Endothelial cell of umbilical vein (primary cell): ENCODE measurements at regions not wholly inside any gene's neighbourhood (a gene's known extent, or its start where the extent isn't known, plus 50 kb on each side); places are given as distances from the start of the nearest gene placed in this dataset.

ENCODE experiments used
- BruUV-seq: library from RNA; stranded (reverse); fragments of 400-500 nt; replicated peaks from 2 replicates; lab custom pipeline; 2021; lab: Mats Ljungman, UMichigan
- CTCF ChIA-PET: fragments of 300-600, 350-600 bp; sonication (Branson Sonifier 250); formaldehyde crosslinking; loops from one replicate; lab custom pipeline; 2021; ENCODE audit warnings: antibody characterized with exemption, inconsistent platforms; lab: Charles Lee
- POLR2A ChIA-PET: fragments of 300-600, 350-600 bp; sonication (Branson Sonifier 250); formaldehyde crosslinking; loops from one replicate; lab custom pipeline; 2021; ENCODE audit warnings: antibody characterized with exemption, inconsistent platforms; lab: Charles Lee
- DNase-seq: peaks from one replicate; pipeline ENCODE4 v3.0.0-alpha.2; 2011; ENCODE audit warnings: low read depth, low spot score
- FAIRE-seq: peaks from 2 replicates; lab custom pipeline; 2011; peaks lifted over from hg19 to GRCh38; lab: Jason Lieb, UNC
- H2AFZ ChIP-seq: 2 replicates; pipeline ENCODE4 v1.6.0; 2012; ENCODE audit warnings: low read depth, low read length, control low read depth, inconsistent platforms
- H3K27ac ChIP-seq: 2 replicates; pipeline ENCODE4 v1.5.1; 2011; ENCODE audit warnings: low read depth, mild to moderate bottlenecking, control low read depth, low read length, moderate library complexity; ENCODE audit not compliant: insufficient read depth
- H3K27me3 ChIP-seq, 2 experiments: 2 replicates each; pipeline versions ENCODE4 v1.6.0 to v1.6.1; 2011; ENCODE audit warnings: low read length in 2 of 2, mixed read lengths in 1 of 2; ENCODE audit not compliant: control insufficient read depth in 2 of 2, insufficient read depth in 2 of 2
- H3K36me3 ChIP-seq, 2 experiments: 2 replicates in 1 of 2; 3 replicates in 1 of 2; pipeline ENCODE4 v1.5.1; 2011; ENCODE audit warnings: low read length in 2 of 2, mild to moderate bottlenecking in 1 of 2, moderate library complexity in 1 of 2; ENCODE audit not compliant: control insufficient read depth in 2 of 2, insufficient read depth in 2 of 2; ENCODE audit errors: extremely low read depth in 1 of 2
- H3K4me1 ChIP-seq: 3 replicates; pipeline ENCODE4 v1.5.1; 2011; ENCODE audit warnings: mild to moderate bottlenecking, low read length; ENCODE audit not compliant: control insufficient read depth, insufficient read depth; ENCODE audit errors: extremely low read depth
- H3K4me2 ChIP-seq: 2 replicates; pipeline ENCODE4 v1.6.1; 2011; ENCODE audit warnings: low read length, control low read depth, mixed read lengths; ENCODE audit not compliant: insufficient read depth
- H3K4me3 ChIP-seq, 3 experiments: fragments of 200-600 bp in 1 of 3; sonication (generic), shearing (Covaris generic) in 1 of 3; replicated peaks in 1 of 3; 2 replicates each; pipeline ENCODE4 v1.5.1; 2011 to 2016; ENCODE audit warnings: control low read depth in 3 of 3, low read length in 3 of 3, mild to moderate bottlenecking in 2 of 3, inconsistent platforms in 1 of 3, low read depth in 1 of 3, moderate library complexity in 1 of 3; ENCODE audit not compliant: insufficient read depth in 1 of 3
- H3K79me2 ChIP-seq: 2 replicates; pipeline ENCODE4 v1.6.0; 2012; ENCODE audit warnings: low read length, inconsistent platforms; ENCODE audit not compliant: control insufficient read depth, insufficient read depth
- H3K9ac ChIP-seq: replicated peaks from 2 replicates; pipeline ENCODE3; 2011; ENCODE audit warnings: low read length, control low read depth; ENCODE audit not compliant: insufficient read depth; ENCODE audit errors: extremely low read depth
- H3K9me1 ChIP-seq: replicated peaks from 3 replicates; pipeline ENCODE4 v1.6.0; 2011; ENCODE audit warnings: mild to moderate bottlenecking, low read length; ENCODE audit not compliant: control insufficient read depth, insufficient read depth; ENCODE audit errors: extremely low read depth
- H3K9me3 ChIP-seq: replicated peaks from 2 replicates; pipeline ENCODE4 v1.5.1; 2012; ENCODE audit warnings: low read length, inconsistent platforms; ENCODE audit not compliant: control insufficient read depth, insufficient read depth
- H4K20me1 ChIP-seq: replicated peaks from 2 replicates; pipeline ENCODE3; 2011; ENCODE audit warnings: mild to moderate bottlenecking, low read length; ENCODE audit not compliant: control insufficient read depth, insufficient read depth; ENCODE audit errors: extremely low read depth
- CTCF ChIP-seq, 2 donors: IDR thresholded peaks; 1 replicate in 1 of 2; 2 replicates in 1 of 2; pipeline ENCODE4 v1.5.1; 2011; ENCODE audit warnings: low read length in 2 of 2, mild to moderate bottlenecking in 2 of 2, moderate library complexity in 2 of 2, control low read depth in 1 of 2, inconsistent platforms in 1 of 2, low read depth in 1 of 2; ENCODE audit not compliant: insufficient read depth in 1 of 2; ENCODE audit errors: extremely low read depth in 1 of 2
- EZH2 ChIP-seq: IDR thresholded peaks from 2 replicates; pipeline ENCODE4 v1.6.1; 2012; ENCODE audit warnings: borderline replicate concordance, low read depth, mild to moderate bottlenecking, moderate library complexity, low read length, inconsistent platforms; ENCODE audit not compliant: severe bottlenecking
- FOS ChIP-seq: IDR thresholded peaks from 2 replicates; pipeline ENCODE4 v1.6.1; 2011; ENCODE audit warnings: mild to moderate bottlenecking, low read length, moderate library complexity, borderline replicate concordance; ENCODE audit not compliant: insufficient read depth
- GATA2 ChIP-seq: IDR thresholded peaks from 2 replicates; pipeline ENCODE4 v1.7.0; 2011; ENCODE audit warnings: low read depth, mild to moderate bottlenecking, moderate library complexity, mixed read lengths, low read length; ENCODE audit not compliant: insufficient read length, insufficient read depth
- MAX ChIP-seq: IDR thresholded peaks from 2 replicates; pipeline ENCODE4 v1.6.1; 2011; ENCODE audit not compliant: insufficient read depth, insufficient read length
- MYC ChIP-seq: IDR thresholded peaks from one replicate; pipeline ENCODE4 v1.6.1; 2011; ENCODE audit warnings: mild to moderate bottlenecking, low read depth, low read length
- POLR2A ChIP-seq: IDR thresholded peaks from 2 replicates; pipeline ENCODE4 v1.6.1; 2012; ENCODE audit warnings: low read depth, mild to moderate bottlenecking, control low read depth, low read length
- POLR2AphosphoS5 ChIP-seq: IDR thresholded peaks from 2 replicates; pipeline ENCODE4 v1.6.1; 2012; ENCODE audit warnings: low read depth, mild to moderate bottlenecking, control low read depth, low read length, moderate library complexity; ENCODE audit not compliant: insufficient read depth
- dilution Hi-C: fragments of 300-500 bp; cut with MboI; formaldehyde crosslinking; loops from one replicate; pipeline ENCODE4 v1.15.0; 2019; ENCODE audit warnings: low sequenced_read_pairs; ENCODE audit not compliant: extremely low pct_ligation_motif_present
- intact Hi-C: fragments of 100-400 bp; cut with micrococcal nuclease; formaldehyde crosslinking; loops from one replicate; pipeline ENCODE4 v1.10.0; 2022

GRCh38 chr6:44594481-44594880 lies 207.0 kb downstream of the CDC5L start:
- Histone ChIP-seq H3K4me1 (no peaks in the 10 kb centered on the region), H3K27ac (no peak overlapping the region), H3K4me2 (no peak overlapping the region), H3K9me3 (no peaks in the 10 kb centered on the region), H3K9ac (no peak overlapping the region), H3K4me3 (no peak overlapping the region), H2AFZ (no peak overlapping the region), H3K9me1 (no peaks in the 10 kb centered on the region), H4K20me1 (no peaks in the 10 kb centered on the region), H3K27me3 (peaks cover 0 to 3% of the 10 kb centered on the region in 2 experiments), H3K79me2 (no peaks in the 10 kb centered on the region), H3K36me3 (no peaks in the 10 kb centered on the region)
- CTCF ChIA-PET: interaction anchor here (0.6 to 7.6 kb wide), 7 partner anchors 10 to 1336 kb away, joined by 3 to 107 read pairs (median 10); no protein-coding TSS in a partner anchor
- POLR2A ChIA-PET: no interaction called here
- no peak for DNase-seq
- intact Hi-C loops: no loop called here
- dilution Hi-C loops: no loop called here
- no TSS peak for BruUV-seq
- TF ChIP-seq FOS (no peak), CTCF (IDR thresholded peaks at IDR 0.05; ENCODE audit: extremely low read depth in 1 of 2, insufficient read depth in 1 of 2, low read depth in 1 of 2, low read length in 2 of 2) (no peak), POLR2A (no peak), MYC (no peak), POLR2AphosphoS5 (no peak), EZH2 (no peak)
- FAIRE-seq: no peak

- Histone ChIP-seq H3K4me1 (no peaks in the 10 kb centered on the region), H3K27me3 (no peaks in the 10 kb centered on the region), H3K79me2 (no peaks in the 10 kb centered on the region), H3K4me3 (no peak overlapping the region), H4K20me1 (no peaks in the 10 kb centered on the region), H2AFZ (no peak overlapping the region), H3K27ac (no peak overlapping the region), H3K4me2 (no peak overlapping the region), H3K36me3 (no peaks in the 10 kb centered on the region), H3K9ac (no peak overlapping the region), H3K9me1 (no peaks in the 10 kb centered on the region), H3K9me3 (no peaks in the 10 kb centered on the region)
- CTCF ChIA-PET: interaction anchor here (0.6 to 1.8 kb wide), 3 partner anchors 13 to 123 kb away, joined by 3 to 8 read pairs (median 4); no protein-coding TSS in a partner anchor
- no peak for FAIRE-seq
- TF ChIP-seq CTCF (IDR thresholded peaks at IDR 0.05; ENCODE audit: extremely low read depth in 1 of 2, insufficient read depth in 1 of 2, low read depth in 1 of 2, low read length in 2 of 2) (no peak), GATA2 (no peak), POLR2AphosphoS5 (no peak), MAX (no peak), MYC (no peak), POLR2A (no peak)
- dilution Hi-C loops: no loop called here
- BruUV-seq: no TSS peak
- DNase-seq: no peak
- intact Hi-C loops: no loop called here
- POLR2A ChIA-PET: no interaction called here
These were observed 211.2 kb downstream of the CDC5L start for GRCh38 chr6:44598679-44599078.
